Islet precursor cell (in vitro differentiated cells): ENCODE measurements at regions not wholly inside any gene's neighbourhood (a gene's known extent, or its start where the extent isn't known, plus 50 kb on each side); places are given as distances from the start of the nearest gene placed in this dataset.

Experiments
- DNase-seq: peaks from one replicate; pipeline ENCODE4 v3.0.0-alpha.2; 2018

- DNase-seq: no peak
Observed at GRCh38 chr9:135255033-135255840, 167.8 kb downstream of the OLFM1 start.

GRCh38 chr9:135255841-135256580 is 168.5 kb downstream of the OLFM1 start:
- DNase-seq: no peak

DNA sequence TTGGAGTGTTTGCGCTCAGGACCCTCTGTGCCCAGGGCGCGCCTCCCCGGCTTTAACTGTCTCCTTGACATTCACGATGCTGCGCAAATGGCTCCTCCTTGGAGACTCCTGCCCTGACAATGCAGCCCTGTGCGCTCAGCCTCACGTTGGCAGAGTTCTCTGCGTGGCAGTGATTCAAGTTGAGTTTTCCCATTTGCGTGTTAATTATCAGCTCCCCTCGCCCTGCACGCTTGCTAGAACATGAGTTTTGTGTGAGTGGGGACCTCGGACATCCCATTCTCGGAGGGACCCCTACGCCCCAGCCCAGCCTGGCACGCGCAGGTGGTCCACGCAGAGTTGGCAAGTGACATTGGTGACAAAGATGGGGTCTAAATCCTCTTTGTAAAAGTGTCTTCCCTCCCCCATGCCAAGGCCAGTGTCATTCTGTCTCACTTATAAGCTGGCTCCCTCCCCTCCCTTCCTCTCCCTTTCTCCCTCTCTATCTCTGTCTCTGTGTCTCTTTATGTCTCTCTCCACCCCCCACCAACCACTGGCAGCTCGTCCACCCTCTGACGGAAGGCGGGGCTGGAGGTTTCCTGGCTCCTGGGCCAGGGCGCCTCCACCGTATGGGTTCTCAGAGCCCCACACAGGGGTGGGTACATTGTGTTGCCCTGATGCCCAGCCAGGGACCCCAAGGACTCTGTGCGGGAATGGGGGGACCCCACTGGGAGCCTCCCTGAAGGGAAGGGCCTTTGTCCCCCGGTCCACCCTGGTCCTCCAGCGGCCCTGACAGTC is 169.3 kb downstream of the OLFM1 start:
- DNase-seq: no peak

- no peak for DNase-seq
Observed at GRCh38 chr9:135258461-135258860, 171.0 kb downstream of the OLFM1 start.

- DNase-seq: no peak
Observed at GRCh38 chr9:135259273-135259672, 171.8 kb downstream of the OLFM1 start.

DNA sequence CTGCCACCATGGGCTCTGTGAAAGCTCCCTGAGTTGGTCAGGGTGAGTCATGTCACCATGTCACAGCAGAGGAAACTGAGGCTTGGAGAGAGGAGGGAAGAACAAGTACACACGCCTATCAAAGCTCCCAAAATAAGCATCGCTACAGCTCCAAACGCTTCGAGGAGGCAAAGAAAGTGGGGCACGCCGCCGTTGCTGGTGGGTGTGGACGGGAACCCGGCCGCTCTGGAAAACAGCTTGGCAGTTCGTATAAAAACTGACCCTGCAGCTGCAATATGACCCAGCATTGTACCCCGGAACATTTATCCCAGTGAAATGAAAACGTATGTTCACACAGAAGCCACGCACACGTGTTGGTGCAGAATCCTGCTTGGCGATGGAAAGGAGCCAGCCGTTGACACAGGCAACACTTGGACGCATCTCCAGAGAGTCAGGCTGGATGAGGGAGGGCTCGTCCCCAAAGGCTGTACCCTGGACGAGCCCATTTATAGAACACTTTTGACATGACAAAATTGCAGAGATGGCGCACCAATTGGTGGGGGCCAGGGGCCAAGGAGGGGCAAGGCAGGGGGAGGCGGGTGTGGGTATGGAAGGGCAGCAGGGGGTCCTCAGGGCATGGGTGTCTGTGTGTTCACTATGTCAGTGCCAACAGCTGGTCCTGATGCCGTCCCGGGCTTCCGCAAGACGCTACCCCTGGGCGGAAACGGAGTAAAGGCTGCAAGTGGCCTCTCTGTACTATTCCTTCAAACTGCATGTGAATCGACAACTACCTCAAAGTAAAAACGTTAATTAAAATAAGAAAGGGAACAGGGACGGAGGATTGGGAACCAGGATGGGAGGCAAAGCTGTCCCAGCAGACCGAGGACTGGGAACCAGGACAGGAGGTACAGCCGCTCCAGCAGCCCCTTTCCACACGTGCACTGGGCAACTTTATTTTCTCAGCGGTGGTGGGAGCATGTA is 173.0 kb downstream of the OLFM1 start:
- no peak for DNase-seq

DNA sequence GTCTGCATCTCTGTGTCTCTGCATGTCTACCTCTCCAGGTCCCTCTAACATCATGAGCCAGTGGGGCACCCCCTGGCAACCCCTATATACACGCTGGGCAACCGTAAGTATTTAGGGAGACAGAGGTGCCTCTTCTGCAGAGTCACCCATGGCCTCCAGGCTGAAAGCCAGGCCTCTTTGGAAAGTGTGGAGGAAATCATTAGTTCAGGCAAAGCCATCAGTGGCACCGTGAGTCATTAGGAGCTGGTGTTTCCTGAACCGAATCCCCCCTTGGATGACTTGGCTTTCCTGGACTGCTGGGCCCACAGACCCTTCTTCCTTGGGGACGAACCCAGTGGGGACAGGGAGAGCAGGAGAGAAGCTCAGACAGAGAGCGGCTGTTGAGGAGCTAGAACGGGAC is 174.8 kb downstream of the OLFM1 start:
- no peak for DNase-seq

GRCh38 chr9:135263511-135263910 is 176.0 kb downstream of the OLFM1 start:
- no peak for DNase-seq

DNA sequence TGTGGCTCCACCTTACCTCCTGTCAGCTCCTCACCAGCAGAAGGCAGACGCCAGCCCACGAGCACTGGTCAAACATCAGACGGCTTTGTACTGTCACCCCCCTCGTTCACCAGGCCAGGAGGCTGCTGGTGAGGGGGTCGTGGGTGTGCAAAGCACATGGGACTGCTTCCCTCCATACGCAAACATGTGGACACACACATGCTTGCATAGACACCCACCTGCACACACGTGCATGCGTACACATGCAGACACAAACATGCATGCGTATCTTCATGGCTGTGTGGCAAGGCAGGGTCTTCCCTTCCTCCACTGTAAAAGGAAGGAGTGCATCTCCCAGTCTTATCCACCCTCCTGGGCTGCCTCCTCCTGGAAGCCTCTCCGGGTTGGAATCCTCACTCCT is 178.5 kb downstream of the OLFM1 start:
- DNase-seq: no peak

DNA sequence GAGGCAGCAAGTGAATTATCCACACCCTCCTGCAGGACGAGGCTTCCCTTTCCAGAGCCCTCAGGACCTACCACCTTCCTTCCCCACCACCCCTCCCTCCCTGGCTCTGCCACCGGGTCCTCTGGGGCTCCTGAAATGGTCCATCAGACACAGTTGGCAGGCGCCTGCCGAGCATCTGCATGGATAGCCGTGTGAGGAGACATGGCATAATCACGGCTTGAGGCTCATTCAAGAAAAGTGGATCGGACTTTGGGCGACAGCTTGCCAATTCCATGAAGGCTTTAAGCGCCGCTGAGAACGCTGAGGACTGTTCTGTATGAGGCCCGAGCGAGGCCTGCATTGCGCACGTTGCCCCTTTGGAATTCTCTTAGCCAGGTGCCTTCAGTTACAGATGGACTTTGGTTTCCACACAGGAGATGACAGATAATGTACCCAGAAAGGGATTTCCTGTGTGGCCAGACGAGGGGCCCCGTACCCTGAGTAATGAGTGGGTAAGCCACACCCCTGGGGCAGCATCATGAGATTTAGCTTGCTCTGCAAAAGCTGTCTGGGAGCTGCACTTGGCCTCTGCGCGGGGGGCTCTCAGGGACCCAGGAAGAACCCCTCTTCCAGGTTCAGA is 179.8 kb downstream of the OLFM1 start:
- no peak for DNase-seq

DNA sequence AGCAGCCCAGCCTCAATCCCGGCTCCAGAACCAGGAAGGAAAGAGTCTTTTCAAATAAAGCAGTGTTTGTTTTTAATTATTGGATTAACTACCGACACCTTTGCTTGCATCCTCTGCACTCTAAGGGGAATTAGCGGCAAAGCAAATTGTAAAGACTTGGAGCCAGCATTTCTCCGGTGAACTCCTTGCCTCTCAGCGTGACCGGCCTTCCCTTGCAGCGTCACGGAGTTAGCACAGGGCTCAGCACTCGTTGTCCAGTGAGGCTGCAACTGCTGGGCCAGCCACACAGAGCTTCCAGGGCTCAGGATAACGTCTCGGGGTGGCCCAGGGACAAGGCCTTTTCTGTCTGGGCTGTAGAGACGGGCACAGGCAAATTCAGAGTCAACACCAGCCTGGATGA is 180.6 kb downstream of the OLFM1 start:
- no peak for DNase-seq

DNA sequence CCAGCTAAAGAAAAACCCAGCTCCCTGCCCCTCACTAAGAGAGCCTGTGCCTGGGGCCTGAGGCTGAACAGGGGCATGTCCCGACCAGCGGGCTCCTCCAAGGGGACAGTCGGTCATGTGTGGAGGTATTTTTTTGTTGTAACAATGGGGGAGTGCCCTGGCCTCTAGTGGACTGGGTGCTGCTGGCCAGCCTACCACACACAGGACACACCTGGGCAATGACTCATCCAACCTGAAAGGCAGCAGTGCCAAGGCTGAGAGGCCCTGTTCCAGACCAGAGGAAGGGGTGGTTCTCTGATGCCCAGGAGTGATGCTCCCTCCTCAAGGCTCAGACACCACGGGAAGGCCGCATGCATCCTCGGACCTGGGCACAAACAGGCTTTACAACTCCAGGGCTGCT is 181.5 kb downstream of the OLFM1 start:
- no peak for DNase-seq

DNA sequence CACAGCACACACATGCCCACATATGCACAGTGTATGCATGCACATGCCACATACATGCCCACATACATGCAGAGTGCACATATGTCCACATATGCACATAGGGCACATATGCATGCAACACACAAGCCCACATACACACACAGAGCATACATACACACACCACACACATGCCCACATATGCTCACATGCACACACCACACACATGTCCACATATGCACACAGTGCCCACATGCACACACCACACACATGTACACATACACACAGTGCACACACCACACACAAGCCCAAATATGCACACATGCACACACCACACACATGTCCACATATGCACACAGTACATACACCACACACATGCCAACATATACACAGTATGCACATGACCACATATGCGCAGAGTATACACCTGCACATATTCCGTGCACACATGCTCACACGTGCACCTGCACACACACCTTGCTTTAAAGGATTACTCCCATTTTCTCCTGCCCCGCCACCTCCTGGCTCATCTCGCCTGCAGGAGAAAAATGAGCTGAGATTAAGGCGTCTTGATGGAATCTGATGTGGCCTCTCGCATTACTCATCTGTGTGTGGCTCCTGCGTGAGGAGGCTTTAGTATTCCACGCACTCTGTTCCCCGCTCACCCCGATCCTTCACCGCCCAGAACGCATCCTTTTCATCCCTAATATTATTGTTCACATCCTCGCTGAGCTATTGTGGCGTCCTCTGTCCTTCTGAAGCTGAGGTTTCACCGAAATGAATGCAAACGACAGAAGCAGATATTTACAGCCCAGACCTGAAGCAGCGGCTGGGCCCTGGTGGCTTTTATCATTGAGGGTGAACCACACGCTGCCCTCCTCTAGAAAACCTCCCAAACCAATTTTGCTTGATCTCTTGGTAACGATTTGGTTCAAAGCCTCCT is 182.7 kb downstream of the OLFM1 start:
- no peak for DNase-seq

GRCh38 chr9:135271425-135271824 is 184.0 kb downstream of the OLFM1 start:
- no peak for DNase-seq

GRCh38 chr9:135272608-135273007 is 185.1 kb downstream of the OLFM1 start:
- no peak for DNase-seq

- no peak for DNase-seq
Observed at GRCh38 chr9:135273008-135273407, 185.5 kb downstream of the OLFM1 start.

GRCh38 chr9:135275163-135275562 is 187.7 kb downstream of the OLFM1 start:
- DNase-seq: no peak

GRCh38 chr9:135275571-135276289 is 188.3 kb downstream of the OLFM1 start:
- no peak for DNase-seq

DNA sequence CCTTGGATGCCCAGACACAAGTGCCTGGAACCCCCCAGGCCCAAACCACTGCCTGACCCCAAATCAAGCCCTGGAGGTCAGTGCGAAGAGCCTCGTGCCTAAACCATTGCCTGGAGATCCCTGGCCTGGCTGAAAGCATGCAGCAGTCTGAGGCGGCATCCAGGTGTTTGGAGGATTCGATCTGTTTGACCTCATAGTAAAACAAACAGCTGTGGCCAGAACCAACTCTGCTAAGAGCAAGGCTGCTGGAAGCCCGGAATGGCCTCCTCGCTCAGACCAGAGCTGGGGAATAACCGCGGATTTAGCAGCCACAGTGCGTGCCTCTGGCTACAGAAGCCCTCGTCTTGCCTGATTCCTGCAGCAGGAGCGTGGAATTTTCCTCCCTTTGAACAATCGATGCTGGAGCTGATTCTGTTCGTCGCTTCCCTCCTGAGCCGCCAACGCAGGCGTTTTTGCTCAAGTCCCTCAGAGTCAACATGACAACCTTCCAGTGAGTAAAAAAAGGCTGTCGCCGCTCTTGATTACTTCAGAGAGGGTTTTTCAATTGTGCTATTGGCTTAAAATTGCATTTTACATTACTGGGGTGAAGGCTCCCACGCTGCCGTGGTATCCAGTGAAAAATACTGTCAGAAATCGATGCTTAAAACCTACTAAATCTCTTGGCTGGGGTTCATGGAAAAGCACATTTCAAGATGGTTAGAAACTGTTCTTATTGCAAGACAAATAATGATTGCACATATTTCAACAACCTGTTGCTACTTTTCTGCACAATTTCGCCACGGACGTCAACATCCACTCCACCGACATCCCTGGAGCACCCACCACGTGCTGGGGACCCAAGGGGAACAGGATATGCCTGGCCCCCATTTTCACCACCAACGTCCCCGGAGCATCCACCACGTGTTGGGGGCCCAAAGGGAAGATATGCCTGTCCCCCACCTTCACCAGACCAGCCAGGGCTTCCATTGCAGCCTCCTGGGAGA is 190.0 kb downstream of the OLFM1 start:
- DNase-seq: no peak
